ENCODE measurements at regions not wholly inside any gene's neighbourhood (a gene's known extent, or its start where the extent isn't known, plus 50 kb on each side); places are given as distances from the start of the nearest gene placed in this dataset.
A peak's percentile ranks its signal among the peaks of the same experiment; 100 is the strongest.

DNA sequence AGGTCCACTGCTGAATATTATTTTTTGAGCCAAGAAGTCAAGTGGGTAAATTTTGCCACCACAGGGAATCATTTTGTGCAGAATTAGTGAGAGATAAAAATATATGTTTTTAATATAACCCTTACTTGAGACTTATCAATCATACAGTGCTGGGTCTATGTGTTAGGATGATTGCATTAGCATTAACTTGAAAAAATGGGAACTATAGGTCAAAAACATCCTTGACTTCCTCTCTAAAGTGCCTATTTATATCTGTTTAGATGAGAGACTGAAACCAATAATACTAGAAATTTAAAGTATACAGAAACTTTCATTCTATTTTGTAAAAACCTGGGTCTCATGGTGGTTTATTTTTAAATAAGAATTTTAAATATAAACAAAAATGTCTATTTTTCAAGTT, 65.1 kb upstream of the CARD18 start:
- Histone ChIP-seq H3K36me3 (ENCODE audit: low read depth) (no peaks in the 10 kb centered on the region), H3K4me3 (no peak overlapping the region), H3K4me1 (replicated peaks; ENCODE audit: insufficient read depth) (no peaks in the 10 kb centered on the region), H3F3A (ENCODE audit: insufficient read depth, low read depth) (no peaks in the 10 kb centered on the region), H4K20me1 (ENCODE audit: insufficient read depth) (no peaks in the 10 kb centered on the region), H2AFZ (no peak overlapping the region), H3K27me3 (ENCODE audit: insufficient read depth, low read depth) (no peaks in the 10 kb centered on the region), H3K4me2 (no peak overlapping the region), H3K79me2 (ENCODE audit: low read depth) (no peaks in the 10 kb centered on the region), H3K9me2 (ENCODE audit: insufficient read depth) (no peaks in the 10 kb centered on the region), H3K27ac (no peak overlapping the region), H3K9me3 (ENCODE audit: insufficient read depth, low read depth) (no peaks in the 10 kb centered on the region)
- intact Hi-C loops (cut with micrococcal nuclease; ENCODE audit: unreplicated experiment), result no loop called here
- ChIA-PET CTCF (no interaction called here), POLR2A (ENCODE audit: unreplicated experiment) (no interaction called here)
- DNase-seq, result no peak
- no peak for TF ChIP-seq EZH2 (IDR thresholded peaks at IDR 0.05; ENCODE audit: low read depth)
- TF ChIP-seq, protein P1, sequence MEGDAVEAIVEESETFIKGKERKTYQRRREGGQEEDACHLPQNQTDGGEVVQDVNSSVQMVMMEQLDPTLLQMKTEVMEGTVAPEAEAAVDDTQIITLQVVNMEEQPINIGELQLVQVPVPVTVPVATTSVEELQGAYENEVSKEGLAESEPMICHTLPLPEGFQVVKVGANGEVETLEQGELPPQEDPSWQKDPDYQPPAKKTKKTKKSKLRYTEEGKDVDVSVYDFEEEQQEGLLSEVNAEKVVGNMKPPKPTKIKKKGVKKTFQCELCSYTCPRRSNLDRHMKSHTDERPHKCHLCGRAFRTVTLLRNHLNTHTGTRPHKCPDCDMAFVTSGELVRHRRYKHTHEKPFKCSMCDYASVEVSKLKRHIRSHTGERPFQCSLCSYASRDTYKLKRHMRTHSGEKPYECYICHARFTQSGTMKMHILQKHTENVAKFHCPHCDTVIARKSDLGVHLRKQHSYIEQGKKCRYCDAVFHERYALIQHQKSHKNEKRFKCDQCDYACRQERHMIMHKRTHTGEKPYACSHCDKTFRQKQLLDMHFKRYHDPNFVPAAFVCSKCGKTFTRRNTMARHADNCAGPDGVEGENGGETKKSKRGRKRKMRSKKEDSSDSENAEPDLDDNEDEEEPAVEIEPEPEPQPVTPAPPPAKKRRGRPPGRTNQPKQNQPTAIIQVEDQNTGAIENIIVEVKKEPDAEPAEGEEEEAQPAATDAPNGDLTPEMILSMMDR (conservative IDR thresholded peaks at IDR 0.05), result no peak
- BruUV-seq (replicated peaks), result no TSS peak

DNA sequence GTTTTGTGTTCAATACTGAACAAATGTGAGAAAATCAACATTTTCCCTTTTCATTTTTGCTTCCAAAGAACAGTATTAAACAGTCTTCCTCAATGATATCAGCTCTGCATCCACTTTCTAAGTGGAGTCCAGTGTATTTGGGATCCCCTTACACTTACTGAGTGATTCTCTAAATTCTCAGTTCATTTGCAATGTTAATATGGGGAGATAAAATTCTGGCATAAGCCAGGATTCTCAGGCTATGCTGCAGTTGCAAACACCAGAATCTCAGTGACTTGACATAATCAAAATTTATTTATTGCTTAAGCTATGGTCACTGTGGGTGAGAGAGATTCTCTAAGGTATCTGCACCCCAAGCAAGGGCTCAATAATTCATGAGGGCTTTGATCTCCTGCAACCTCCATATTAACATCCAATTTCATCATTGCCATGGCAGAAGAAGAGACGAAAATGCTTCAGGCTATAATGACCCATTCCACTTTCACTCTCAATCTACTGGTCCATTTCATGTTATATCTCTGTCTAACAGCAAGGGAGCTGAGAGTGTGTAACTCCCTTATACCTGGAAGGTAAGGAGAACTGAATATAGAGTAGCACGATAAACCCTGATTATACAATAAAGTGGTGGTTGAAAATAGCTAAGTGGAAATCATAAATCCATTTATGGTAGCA, 64.1 kb upstream of the CARD18 start:
- no TSS peak for BruUV-seq (replicated peaks)
- TF ChIP-seq, protein P1 (conservative IDR thresholded peaks at IDR 0.05), result no peak
- no peak for TF ChIP-seq EZH2 (IDR thresholded peaks at IDR 0.05; ENCODE audit: low read depth)
- Histone ChIP-seq H2AFZ (no peak overlapping the region), H3K27ac (no peak overlapping the region), H3K9me2 (ENCODE audit: insufficient read depth) (no peaks in the 10 kb centered on the region), H3K4me2 (no peak overlapping the region), H3K79me2 (ENCODE audit: low read depth) (no peaks in the 10 kb centered on the region), H3K4me3 (no peak overlapping the region), H3K9me3 (ENCODE audit: insufficient read depth, low read depth) (no peaks in the 10 kb centered on the region), H3F3A (ENCODE audit: insufficient read depth, low read depth) (no peaks in the 10 kb centered on the region), H3K36me3 (ENCODE audit: low read depth) (no peaks in the 10 kb centered on the region), H3K4me1 (replicated peaks; ENCODE audit: insufficient read depth) (no peaks in the 10 kb centered on the region), H4K20me1 (ENCODE audit: insufficient read depth) (no peaks in the 10 kb centered on the region), H3K27me3 (ENCODE audit: insufficient read depth, low read depth) (no peaks in the 10 kb centered on the region)
- no peak for DNase-seq
- POLR2A ChIA-PET (ENCODE audit: unreplicated experiment), result no interaction called here
- CTCF ChIA-PET, result no interaction called here
- intact Hi-C loops (cut with micrococcal nuclease; ENCODE audit: unreplicated experiment), result no loop called here

DNA sequence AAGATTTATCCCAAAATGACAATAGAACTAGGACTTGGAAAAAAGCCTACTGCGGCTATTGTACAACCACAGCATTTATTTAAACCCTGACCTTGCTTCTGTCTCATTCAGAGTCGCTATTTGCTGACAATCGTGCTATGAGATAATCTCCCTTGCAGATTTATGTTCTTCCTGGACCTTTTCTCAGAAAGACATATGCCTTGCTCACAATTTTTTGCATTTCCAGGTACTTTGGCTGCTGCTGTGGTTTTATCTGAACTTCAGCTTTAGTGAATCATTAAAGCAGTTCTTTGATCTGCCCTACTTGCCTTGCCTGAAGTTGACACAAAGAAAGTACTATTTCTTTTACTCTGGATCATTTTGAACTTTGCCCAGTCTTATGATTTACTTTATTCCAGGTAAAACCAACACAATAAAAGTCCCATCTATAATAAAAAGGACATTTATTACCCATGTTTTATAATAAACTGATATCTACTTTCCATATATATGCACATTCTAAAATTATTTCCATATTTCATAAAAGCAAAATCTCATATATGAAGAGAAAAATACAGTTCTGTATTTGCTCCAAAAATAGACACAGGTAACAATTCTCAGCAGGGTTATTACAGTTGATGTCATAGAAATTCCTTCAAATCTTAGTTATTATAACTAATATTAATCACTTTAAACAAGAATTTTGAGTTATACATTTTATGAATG, 63.4 kb upstream of the CARD18 start:
- Histone ChIP-seq H3K4me3 (no peak overlapping the region), H4K20me1 (ENCODE audit: insufficient read depth) (no peaks in the 10 kb centered on the region), H3K36me3 (ENCODE audit: low read depth) (no peaks in the 10 kb centered on the region), H3K9me2 (ENCODE audit: insufficient read depth) (no peaks in the 10 kb centered on the region), H3K4me2 (no peak overlapping the region), H3F3A (ENCODE audit: insufficient read depth, low read depth) (no peaks in the 10 kb centered on the region), H3K79me2 (ENCODE audit: low read depth) (no peaks in the 10 kb centered on the region), H3K4me1 (replicated peaks; ENCODE audit: insufficient read depth) (no peaks in the 10 kb centered on the region), H2AFZ (peak overlapping the region; percentile 9; the same call in 1 of the 2 replicates), H3K27ac (no peak overlapping the region), H3K27me3 (ENCODE audit: insufficient read depth, low read depth) (no peaks in the 10 kb centered on the region), H3K9me3 (ENCODE audit: insufficient read depth, low read depth) (no peaks in the 10 kb centered on the region)
- DNase-seq, result no peak
- TF ChIP-seq, protein P1 (conservative IDR thresholded peaks at IDR 0.05), result no peak
- no peak for TF ChIP-seq EZH2 (IDR thresholded peaks at IDR 0.05; ENCODE audit: low read depth)
- CTCF ChIA-PET, result no interaction called here
- intact Hi-C loops (cut with micrococcal nuclease; ENCODE audit: unreplicated experiment), result no loop called here
- POLR2A ChIA-PET (ENCODE audit: unreplicated experiment), result no interaction called here
- no TSS peak for BruUV-seq (replicated peaks)

All from PC-9 (cell line).